WTC11 (cell line): ENCODE measurements at regions not wholly inside any gene's neighbourhood (a gene's known extent, or its start where the extent isn't known, plus 50 kb on each side); places are given as distances from the start of the nearest gene placed in this dataset.

Source experiments
- CTCF ChIP-seq: fragments of 200-600 bp; IDR thresholded peaks from 2 replicates; pipeline ENCODE4 v1.8.0; 2022; ENCODE audit warnings: antibody characterized with exemption
- FOXP4 ChIP-seq: sonication (generic); formaldehyde crosslinking; IDR thresholded peaks from 2 replicates; pipeline ENCODE4 v1.8.0; 2022; ENCODE audit warnings: mild to moderate bottlenecking, missing genetic modification reagents
- SP1 ChIP-seq: sonication (generic); formaldehyde crosslinking; conservative IDR thresholded peaks from 2 replicates; pipeline ENCODE4 v1.8.1; 2022; ENCODE audit warnings: missing genetic modification reagents
- USF1 ChIP-seq: sonication (generic); formaldehyde crosslinking; IDR thresholded peaks from 2 replicates; pipeline ENCODE4 v1.8.0; 2022; ENCODE audit warnings: mild to moderate bottlenecking, missing genetic modification reagents
- USF2 ChIP-seq: sonication (generic); formaldehyde crosslinking; IDR thresholded peaks from 2 replicates; pipeline ENCODE4 v1.8.1; 2023; ENCODE audit warnings: mild to moderate bottlenecking, missing genetic modification reagents, moderate library complexity
- ZBTB43 ChIP-seq: sonication (generic); formaldehyde crosslinking; IDR thresholded peaks from 2 replicates; pipeline ENCODE4 v1.8.1; 2023; ENCODE audit warnings: mild to moderate bottlenecking, missing genetic modification reagents

- TF ChIP-seq CTCF: no peak
- no peak for TF ChIP-seq SP1 (CRISPR knock-in tag)
- no peak for TF ChIP-seq FOXP4 (CRISPR knock-in tag)
- TF ChIP-seq USF1 (CRISPR knock-in tag): no peak
- no peak for TF ChIP-seq USF2 (CRISPR knock-in tag)
- no peak for TF ChIP-seq ZBTB43
Observed at GRCh38 chr20:60242836-60243505, 284.7 kb downstream of the CDH26 start.
